ENCODE measurements at regions not wholly inside any gene's neighbourhood (a gene's known extent, or its start where the extent isn't known, plus 50 kb on each side); places are given as distances from the start of the nearest gene placed in this dataset.
A peak's percentile ranks its signal among the peaks of the same experiment; 100 is the strongest.

- no peak for DNase-seq (ENCODE audit: low read depth)
Observed at GRCh38 chr10:129219364-129219763, 247.7 kb upstream of the MGMT start.

- no peak for DNase-seq (ENCODE audit: low read depth)
Observed at GRCh38 chr10:129222436-129222835, 244.6 kb upstream of the MGMT start.

- DNase-seq (ENCODE audit: low read depth), result no peak
Observed at GRCh38 chr10:129223363-129223762, 243.7 kb upstream of the MGMT start.

- no peak for DNase-seq (ENCODE audit: low read depth)
Observed at GRCh38 chr10:129224065-129224464, 243.0 kb upstream of the MGMT start.

- no peak for DNase-seq (ENCODE audit: low read depth)
Observed at GRCh38 chr10:129231821-129232220, 235.2 kb upstream of the MGMT start.

GRCh38 chr10:129233351-129234148 is 233.5 kb upstream of the MGMT start:
- DNase-seq (ENCODE audit: low read depth), result no peak

- DNase-seq (ENCODE audit: low read depth), result no peak
Observed at GRCh38 chr10:129236274-129236691, 230.8 kb upstream of the MGMT start.

GRCh38 chr10:129241461-129241860 is 225.6 kb upstream of the MGMT start:
- no peak for DNase-seq (ENCODE audit: low read depth)

- DNase-seq (ENCODE audit: low read depth), result no peak
Observed at GRCh38 chr10:129244298-129244697, 222.7 kb upstream of the MGMT start.

GRCh38 chr10:129244757-129245156 is 222.3 kb upstream of the MGMT start:
- DNase-seq (ENCODE audit: low read depth), result no peak

GRCh38 chr10:129253161-129253864 is 213.7 kb upstream of the MGMT start:
- peak; percentile 3 for DNase-seq (ENCODE audit: low read depth)

GRCh38 chr10:129253865-129254179 is 213.2 kb upstream of the MGMT start:
- DNase-seq (ENCODE audit: low read depth), result no peak

- peak; percentile 4 for DNase-seq (ENCODE audit: low read depth)
Observed at GRCh38 chr10:129258283-129258923, 208.6 kb upstream of the MGMT start.

GRCh38 chr10:129259128-129259815 is 207.8 kb upstream of the MGMT start:
- DNase-seq (ENCODE audit: low read depth), result peak; percentile 3

GRCh38 chr10:129272176-129272575 is 194.9 kb upstream of the MGMT start:
- no peak for DNase-seq (ENCODE audit: low read depth)

- DNase-seq (ENCODE audit: low read depth), result no peak
Observed at GRCh38 chr10:129272866-129273650, 194.0 kb upstream of the MGMT start.

GRCh38 chr10:129273860-129274259 is 193.2 kb upstream of the MGMT start:
- no peak for DNase-seq (ENCODE audit: low read depth)

- DNase-seq (ENCODE audit: low read depth), result no peak
Observed at GRCh38 chr10:129274748-129275474, 192.1 kb upstream of the MGMT start.

- DNase-seq (ENCODE audit: low read depth), result no peak
Observed at GRCh38 chr10:129275886-129276285, 191.2 kb upstream of the MGMT start.

GRCh38 chr10:129277084-129277483 is 190.0 kb upstream of the MGMT start:
- DNase-seq (ENCODE audit: low read depth), result no peak

GRCh38 chr10:129277841-129278240 is 189.2 kb upstream of the MGMT start:
- no peak for DNase-seq (ENCODE audit: low read depth)

Measured in stromal cell of bone marrow (primary cell).